Kasumi-1 (cell line): ENCODE measurements at regions not wholly inside any gene's neighbourhood (a gene's known extent, or its start where the extent isn't known, plus 50 kb on each side); places are given as distances from the start of the nearest gene placed in this dataset.

Experiments
- DNase-seq, 2 experiments: peaks; one replicate each; lab custom pipeline; 2025; lab: John Stamatoyannopoulos, UW

DNA sequence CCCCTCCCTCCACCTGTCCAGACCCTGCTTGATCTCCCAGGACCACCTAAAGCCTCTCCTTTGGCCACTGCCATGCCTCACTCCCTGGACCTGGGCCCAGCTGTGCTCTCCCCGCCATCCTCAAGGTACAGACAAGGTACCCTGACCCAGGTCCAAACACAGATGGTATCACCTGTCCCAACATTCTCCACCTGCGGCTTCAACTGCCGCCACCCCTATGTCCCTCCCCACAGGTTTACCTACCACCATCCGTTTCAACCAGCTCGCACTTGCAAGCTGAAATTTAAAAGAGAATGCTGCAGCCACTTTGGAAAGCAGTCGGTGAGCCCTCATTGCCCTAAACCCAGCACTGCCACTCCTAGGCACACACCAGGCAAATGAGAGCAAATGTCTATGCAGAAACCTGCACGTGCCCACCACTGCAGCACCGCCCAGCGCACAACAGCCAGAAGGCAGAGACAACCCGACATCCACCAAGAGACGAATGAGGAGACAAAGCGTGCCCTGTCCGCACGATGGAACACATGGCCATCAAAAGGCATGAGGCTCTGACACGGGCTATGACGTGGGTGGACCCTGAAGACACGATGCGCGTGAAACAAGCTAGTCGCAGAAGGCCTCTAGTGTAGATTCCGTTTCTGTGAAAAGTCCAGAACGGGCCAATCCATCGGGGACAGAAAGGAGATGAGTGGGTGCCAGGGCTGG is 71.0 kb downstream of the RFLNA start:
- DNase-seq = no peak
